K562 (cell line): ENCODE measurements at regions not wholly inside any gene's neighbourhood (a gene's known extent, or its start where the extent isn't known, plus 50 kb on each side); places are given as distances from the start of the nearest gene placed in this dataset.

Source experiments
- CTCFL ChIP-seq: IDR thresholded peaks from 2 replicates; pipeline ENCODE4 v1.6.1; 2011; ENCODE audit warnings: borderline replicate concordance, low read depth, mild to moderate bottlenecking, moderate library complexity, low read length; ENCODE audit not compliant: insufficient read depth, poor library complexity, severe bottlenecking
- FIP1L1 ChIP-seq: fragments of 200-400 bp; formaldehyde crosslinking; IDR thresholded peaks from 2 replicates; pipeline ENCODE4 v1.6.1; 2018; ENCODE audit warnings: mild to moderate bottlenecking, low read depth, low read length; ENCODE audit not compliant: poor library complexity, severe bottlenecking
- HDAC2 ChIP-seq: fragments of 450-650 bp; IDR thresholded peaks from 2 replicates; pipeline ENCODE4 v1.6.1; 2016; ENCODE audit warnings: mild to moderate bottlenecking
- HSF4 ChIP-seq: fragments of 250-450 bp; sonication (Bioruptor Pico); IDR thresholded peaks from 2 replicates; pipeline ENCODE4 v2.1.2; 2022; ENCODE audit warnings: mild to moderate bottlenecking, moderate library complexity, borderline replicate concordance
- KLF10 ChIP-seq: fragments of 250-450 bp; sonication (Bioruptor Pico); IDR thresholded peaks from 2 replicates; pipeline ENCODE4 v1.6.1; 2021; ENCODE audit warnings: matching md5 sums
- MEIS2 ChIP-seq: fragments of 450-650 bp; IDR thresholded peaks from 2 replicates; pipeline ENCODE4 v1.6.1; 2014; ENCODE audit warnings: mild to moderate bottlenecking; ENCODE audit not compliant: partially characterized antibody
- TSHZ1 ChIP-seq: fragments of 250-450 bp; sonication (Bioruptor Pico); IDR thresholded peaks from 2 replicates; pipeline ENCODE4 v1.4.0; 2020; ENCODE audit warnings: mild to moderate bottlenecking, moderate library complexity
- ZNF143 ChIP-seq: sonication (generic); formaldehyde crosslinking; IDR thresholded peaks from 2 replicates; pipeline ENCODE4 v1.9.0; 2022; ENCODE audit warnings: mild to moderate bottlenecking, missing genetic modification reagents

GRCh38 chr2:200084036-200084435, 128.7 kb downstream of the MAIP1 start (continued):
- TF ChIP-seq CTCFL (no peak), ZNF143 (CRISPR knock-in tag) (no peak), TSHZ1 (no peak), FIP1L1 (no peak), HDAC2 (no peak), MEIS2 (no peak), HSF4 (CRISPR knock-in tag) (no peak), KLF10 (no peak)
